ENCODE measurements at regions not wholly inside any gene's neighbourhood (a gene's known extent, or its start where the extent isn't known, plus 50 kb on each side); places are given as distances from the start of the nearest gene placed in this dataset.

DNA sequence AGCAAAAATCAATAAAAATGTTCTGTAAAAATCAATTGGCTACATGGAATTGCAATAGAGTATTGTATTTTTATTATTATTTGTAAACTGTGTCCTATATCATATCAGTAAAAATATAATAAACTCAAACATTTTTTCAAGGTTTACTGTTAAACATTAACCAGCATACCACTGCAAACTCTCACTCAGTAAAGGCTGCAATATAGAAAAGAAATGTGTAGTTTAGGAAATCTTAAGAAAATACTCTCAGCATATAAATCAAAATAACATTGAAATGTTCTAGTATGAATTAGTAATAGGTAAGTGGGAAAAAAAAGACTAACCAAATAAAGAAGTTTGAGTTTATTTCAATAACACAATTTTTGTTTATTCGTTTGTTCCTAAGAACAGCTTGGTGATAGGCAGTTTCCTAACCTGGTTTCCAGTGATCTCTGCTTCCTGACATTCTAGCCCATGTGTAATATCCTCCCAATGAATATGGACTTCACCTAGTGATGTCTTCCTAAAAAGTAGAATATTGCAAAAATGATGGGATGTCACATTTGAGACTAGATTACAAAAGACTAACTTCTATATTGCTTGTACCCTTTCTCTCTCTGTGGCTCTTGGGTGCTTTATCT, 870.1 kb downstream of the BRINP3 start:
- H2BK15ac ChIP-seq (replicated peaks; ENCODE audit: low read depth): no peak overlapping the region
- H3K79me2 ChIP-seq (ENCODE audit: control insufficient read depth, insufficient read depth, low read length): no peaks in the 10 kb centered on the region
- H2BK120ac ChIP-seq (ENCODE audit: low read depth, low read length): no peak overlapping the region
- WGBS (ENCODE audit: extremely low coverage, insufficient coverage, low lambda C conversion rate): no CpG with 5 or more reads among the region's 1 CpG
- H3K36me3 ChIP-seq (ENCODE audit: control insufficient read depth, insufficient read depth, low read length): no peaks in the 10 kb centered on the region
- H4K5ac ChIP-seq (ENCODE audit: low read length): no peak overlapping the region
- H3K4me1 ChIP-seq (ENCODE audit: control insufficient read depth, low read depth, low read length): no peaks in the 10 kb centered on the region
- no peak overlapping the region for H3K27ac ChIP-seq (ENCODE audit: low read depth, low read length)
- no peak overlapping the region for H3K9ac ChIP-seq (ENCODE audit: low read length)
- H3K27me3 ChIP-seq (ENCODE audit: insufficient read depth, low read length, poor library complexity): no peaks in the 10 kb centered on the region
- DNase-seq: no peak
- no peak overlapping the region for H3K56ac ChIP-seq (ENCODE audit: low read length)
- H3K79me1 ChIP-seq (ENCODE audit: low read length): no peaks in the 10 kb centered on the region
- no peak overlapping the region for H3K18ac ChIP-seq (ENCODE audit: low read length)
- no peak overlapping the region for H2BK5ac ChIP-seq (ENCODE audit: low read length)
- H4K8ac ChIP-seq (ENCODE audit: low read depth, low read length): no peak overlapping the region
- no peak overlapping the region for H2AK5ac ChIP-seq (ENCODE audit: low read length)
- no peak overlapping the region for H3K23ac ChIP-seq (ENCODE audit: low read length)
- no peak overlapping the region for H3K4me2 ChIP-seq (ENCODE audit: low read length)
- no peak overlapping the region for H3K4me3 ChIP-seq (ENCODE audit: low read length)
- H3K4ac ChIP-seq (ENCODE audit: low read depth, low read length): no peak overlapping the region

- Histone ChIP-seq H2BK5ac (ENCODE audit: low read length) (no peak overlapping the region), H3K27me3 (ENCODE audit: insufficient read depth, low read length, poor library complexity) (no peaks in the 10 kb centered on the region), H3K27ac (ENCODE audit: low read depth, low read length) (no peak overlapping the region), H3K4me2 (ENCODE audit: low read length) (no peak overlapping the region), H3K9ac (ENCODE audit: low read length) (no peak overlapping the region), H2BK15ac (replicated peaks; ENCODE audit: low read depth) (no peak overlapping the region), H3K4me3 (ENCODE audit: low read length) (no peak overlapping the region), H3K18ac (ENCODE audit: low read length) (no peak overlapping the region), H3K79me1 (ENCODE audit: low read length) (no peaks in the 10 kb centered on the region), H3K79me2 (ENCODE audit: control insufficient read depth, insufficient read depth, low read length) (no peaks in the 10 kb centered on the region), H4K5ac (ENCODE audit: low read length) (no peak overlapping the region), H3K56ac (ENCODE audit: low read length) (no peak overlapping the region), H4K8ac (ENCODE audit: low read depth, low read length) (no peak overlapping the region), H3K4ac (ENCODE audit: low read depth, low read length) (no peak overlapping the region), H2BK120ac (ENCODE audit: low read depth, low read length) (no peak overlapping the region), H2AK5ac (ENCODE audit: low read length) (no peak overlapping the region), H3K36me3 (ENCODE audit: control insufficient read depth, insufficient read depth, low read length) (no peaks in the 10 kb centered on the region), H3K4me1 (ENCODE audit: control insufficient read depth, low read depth, low read length) (no peaks in the 10 kb centered on the region), H3K23ac (ENCODE audit: low read length) (no peak overlapping the region)
- no CpG with 5 or more reads among the region's 2 CpGs for WGBS (ENCODE audit: extremely low coverage, insufficient coverage, low lambda C conversion rate)
- DNase-seq: no peak
These were observed 868.5 kb downstream of the BRINP3 start for GRCh38 chr1:189609167-189609566.

DNA sequence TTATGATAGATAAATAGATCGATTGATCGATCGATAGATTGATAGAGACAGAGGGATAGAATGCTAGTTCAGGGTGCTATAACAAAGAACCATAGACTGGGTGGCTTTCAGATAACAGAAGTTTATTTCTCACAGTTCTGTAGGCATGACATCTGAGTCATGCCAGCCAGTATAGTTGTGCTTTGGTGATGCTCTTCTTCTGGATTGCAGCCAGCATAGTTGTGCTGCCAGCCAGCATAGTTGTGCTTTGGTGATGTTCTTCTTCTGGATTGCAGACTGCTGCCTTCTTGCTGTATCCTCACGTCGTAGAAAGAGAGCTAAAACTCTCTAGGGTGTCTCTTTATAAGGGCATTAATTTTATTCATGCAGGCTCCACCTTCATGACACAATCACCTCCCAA, 860.8 kb downstream of the BRINP3 start:
- H2BK120ac ChIP-seq (ENCODE audit: low read depth, low read length): no peak overlapping the region

DNA sequence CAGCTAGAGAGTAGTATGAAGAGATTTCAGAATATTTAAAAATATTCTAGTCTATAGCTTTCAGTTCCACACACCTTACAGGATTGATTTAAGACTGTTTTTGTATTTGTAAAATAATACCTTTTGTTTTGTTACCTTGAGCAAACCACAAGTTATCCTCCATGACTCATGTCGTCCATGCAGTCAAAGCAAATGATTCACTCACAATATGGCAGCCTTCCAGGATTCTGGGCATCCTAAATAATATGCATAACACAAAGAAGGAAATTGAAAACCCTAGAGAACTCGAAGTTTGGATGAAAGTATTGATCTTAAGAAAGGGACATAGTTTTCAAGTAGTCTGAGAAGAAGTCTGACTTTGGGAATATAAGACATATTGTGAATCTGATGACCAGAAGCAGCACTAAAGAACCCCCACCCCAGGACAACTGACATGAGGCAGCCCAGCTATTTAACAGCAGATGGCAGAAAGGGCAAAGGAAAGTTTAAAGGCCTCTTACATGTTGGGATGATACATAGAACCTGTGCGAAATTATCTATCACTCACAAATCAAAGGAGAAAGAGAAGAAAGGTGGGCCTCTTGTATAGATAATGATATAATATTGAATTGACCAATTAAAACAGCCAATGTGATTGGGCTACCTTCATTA, 857.9 kb downstream of the BRINP3 start:
- Histone ChIP-seq H3K4me1 (ENCODE audit: control insufficient read depth, low read depth, low read length) (no peaks in the 10 kb centered on the region), H3K36me3 (ENCODE audit: control insufficient read depth, insufficient read depth, low read length) (no peaks in the 10 kb centered on the region), H3K4ac (ENCODE audit: low read depth, low read length) (no peak overlapping the region), H2BK120ac (ENCODE audit: low read depth, low read length) (no peak overlapping the region), H3K79me1 (ENCODE audit: low read length) (no peaks in the 10 kb centered on the region), H4K5ac (ENCODE audit: low read length) (no peak overlapping the region), H4K8ac (ENCODE audit: low read depth, low read length) (no peak overlapping the region), H3K4me2 (ENCODE audit: low read length) (no peak overlapping the region), H2BK15ac (replicated peaks; ENCODE audit: low read depth) (no peak overlapping the region), H3K4me3 (ENCODE audit: low read length) (no peak overlapping the region), H3K23ac (ENCODE audit: low read length) (no peak overlapping the region), H2AK5ac (ENCODE audit: low read length) (no peak overlapping the region), H3K56ac (ENCODE audit: low read length) (no peak overlapping the region), H2BK5ac (ENCODE audit: low read length) (no peak overlapping the region), H3K79me2 (ENCODE audit: control insufficient read depth, insufficient read depth, low read length) (no peaks in the 10 kb centered on the region), H3K18ac (ENCODE audit: low read length) (no peak overlapping the region), H3K27me3 (ENCODE audit: insufficient read depth, low read length, poor library complexity) (no peaks in the 10 kb centered on the region), H3K9ac (ENCODE audit: low read length) (no peak overlapping the region), H3K27ac (ENCODE audit: low read depth, low read length) (no peak overlapping the region)
- WGBS (ENCODE audit: extremely low coverage, insufficient coverage, low lambda C conversion rate): no CpG with 5 or more reads among the region's 3 CpGs
- peak; percentile 1 for DNase-seq

More for the DNA sequence above, 860.8 kb downstream of the BRINP3 start:
- Histone ChIP-seq H2AK5ac (ENCODE audit: low read length) (no peak overlapping the region), H3K27me3 (ENCODE audit: insufficient read depth, low read length, poor library complexity) (no peaks in the 10 kb centered on the region), H3K9ac (ENCODE audit: low read length) (no peak overlapping the region), H4K5ac (ENCODE audit: low read length) (no peak overlapping the region), H3K4me3 (ENCODE audit: low read length) (no peak overlapping the region), H3K4me2 (ENCODE audit: low read length) (no peak overlapping the region), H3K23ac (ENCODE audit: low read length) (no peak overlapping the region), H3K4me1 (ENCODE audit: control insufficient read depth, low read depth, low read length) (no peaks in the 10 kb centered on the region), H3K79me1 (ENCODE audit: low read length) (no peaks in the 10 kb centered on the region), H3K79me2 (ENCODE audit: control insufficient read depth, insufficient read depth, low read length) (no peaks in the 10 kb centered on the region), H3K4ac (ENCODE audit: low read depth, low read length) (no peak overlapping the region), H3K56ac (ENCODE audit: low read length) (no peak overlapping the region), H2BK5ac (ENCODE audit: low read length) (no peak overlapping the region), H3K36me3 (ENCODE audit: control insufficient read depth, insufficient read depth, low read length) (no peaks in the 10 kb centered on the region), H3K27ac (ENCODE audit: low read depth, low read length) (no peak overlapping the region), H4K8ac (ENCODE audit: low read depth, low read length) (no peak overlapping the region), H3K18ac (ENCODE audit: low read length) (no peak overlapping the region), H2BK15ac (replicated peaks; ENCODE audit: low read depth) (no peak overlapping the region)
- DNase-seq: peak; percentile 23
- 100% methylated on average over 3 of the region's 5 CpGs for whole genome bisulfite sequencing (ENCODE audit: extremely low coverage, insufficient coverage, low lambda C conversion rate)

- Histone ChIP-seq H4K8ac (ENCODE audit: low read depth, low read length) (no peak overlapping the region), H3K27ac (ENCODE audit: low read depth, low read length) (no peak overlapping the region), H3K23ac (ENCODE audit: low read length) (no peak overlapping the region), H3K79me2 (ENCODE audit: control insufficient read depth, insufficient read depth, low read length) (no peaks in the 10 kb centered on the region), H3K4me1 (ENCODE audit: control insufficient read depth, low read depth, low read length) (no peaks in the 10 kb centered on the region), H2BK5ac (ENCODE audit: low read length) (no peak overlapping the region), H3K18ac (ENCODE audit: low read length) (no peak overlapping the region), H3K4ac (ENCODE audit: low read depth, low read length) (no peak overlapping the region), H3K36me3 (ENCODE audit: control insufficient read depth, insufficient read depth, low read length) (no peaks in the 10 kb centered on the region), H3K9ac (ENCODE audit: low read length) (no peak overlapping the region), H4K5ac (ENCODE audit: low read length) (no peak overlapping the region), H3K79me1 (ENCODE audit: low read length) (no peaks in the 10 kb centered on the region), H2AK5ac (ENCODE audit: low read length) (no peak overlapping the region), H2BK120ac (ENCODE audit: low read depth, low read length) (no peak overlapping the region), H3K4me2 (ENCODE audit: low read length) (no peak overlapping the region), H3K4me3 (ENCODE audit: low read length) (no peak overlapping the region), H3K56ac (ENCODE audit: low read length) (no peak overlapping the region), H2BK15ac (replicated peaks; ENCODE audit: low read depth) (no peak overlapping the region), H3K27me3 (ENCODE audit: insufficient read depth, low read length, poor library complexity) (no peaks in the 10 kb centered on the region)
- no peak for DNase-seq
- no CpG with 5 or more reads among the region's 2 CpGs for WGBS (ENCODE audit: extremely low coverage, insufficient coverage, low lambda C conversion rate)
These were observed 857.2 kb downstream of the BRINP3 start for GRCh38 chr1:189620471-189620870.

DNA sequence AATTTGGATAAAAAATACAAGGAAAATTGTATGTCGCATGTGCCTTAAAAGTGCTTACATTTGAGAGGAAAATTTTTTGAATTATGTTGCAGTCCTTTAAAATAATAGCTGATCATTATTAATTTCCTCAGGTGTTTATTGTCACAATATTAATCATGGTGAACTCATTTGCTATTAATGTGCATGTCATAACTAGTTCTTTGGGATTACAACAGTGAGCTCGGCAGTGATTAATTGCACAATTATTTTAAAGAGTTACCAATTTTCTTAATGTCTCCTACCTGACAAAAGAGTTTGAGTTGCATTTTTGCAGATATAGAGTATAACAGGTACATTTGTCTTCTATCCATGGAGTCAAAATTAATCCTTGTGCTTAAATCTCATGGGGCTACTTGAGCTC, 854.3 kb downstream of the BRINP3 start:
- no peak for DNase-seq
- Histone ChIP-seq H3K18ac (ENCODE audit: low read length) (no peak overlapping the region), H3K9ac (ENCODE audit: low read length) (no peak overlapping the region), H3K79me2 (ENCODE audit: control insufficient read depth, insufficient read depth, low read length) (no peaks in the 10 kb centered on the region), H3K4ac (ENCODE audit: low read depth, low read length) (no peak overlapping the region), H2AK5ac (ENCODE audit: low read length) (no peak overlapping the region), H3K4me2 (ENCODE audit: low read length) (no peak overlapping the region), H3K27me3 (ENCODE audit: insufficient read depth, low read length, poor library complexity) (no peaks in the 10 kb centered on the region), H3K4me1 (ENCODE audit: control insufficient read depth, low read depth, low read length) (no peaks in the 10 kb centered on the region), H3K23ac (ENCODE audit: low read length) (no peak overlapping the region), H2BK120ac (ENCODE audit: low read depth, low read length) (no peak overlapping the region), H3K4me3 (ENCODE audit: low read length) (no peak overlapping the region), H2BK15ac (replicated peaks; ENCODE audit: low read depth) (no peak overlapping the region), H4K8ac (ENCODE audit: low read depth, low read length) (no peak overlapping the region), H3K36me3 (ENCODE audit: control insufficient read depth, insufficient read depth, low read length) (no peaks in the 10 kb centered on the region), H2BK5ac (ENCODE audit: low read length) (no peak overlapping the region), H3K56ac (ENCODE audit: low read length) (no peak overlapping the region), H4K5ac (ENCODE audit: low read length) (no peak overlapping the region), H3K79me1 (ENCODE audit: low read length) (no peaks in the 10 kb centered on the region), H3K27ac (ENCODE audit: low read depth, low read length) (no peak overlapping the region)
- no CpG with 5 or more reads among the region's 2 CpGs for WGBS (ENCODE audit: extremely low coverage, insufficient coverage, low lambda C conversion rate)
